EH (cell line): ENCODE measurements at regions not wholly inside any gene's neighbourhood (a gene's known extent, or its start where the extent isn't known, plus 50 kb on each side); places are given as distances from the start of the nearest gene placed in this dataset.
A peak's percentile ranks its signal among the peaks of the same experiment; 100 is the strongest.

Experiments used
- DNase-seq: peaks from one replicate; pipeline ENCODE4 v3.0.0-alpha.2; 2015; ENCODE audit warnings: low read depth

DNA sequence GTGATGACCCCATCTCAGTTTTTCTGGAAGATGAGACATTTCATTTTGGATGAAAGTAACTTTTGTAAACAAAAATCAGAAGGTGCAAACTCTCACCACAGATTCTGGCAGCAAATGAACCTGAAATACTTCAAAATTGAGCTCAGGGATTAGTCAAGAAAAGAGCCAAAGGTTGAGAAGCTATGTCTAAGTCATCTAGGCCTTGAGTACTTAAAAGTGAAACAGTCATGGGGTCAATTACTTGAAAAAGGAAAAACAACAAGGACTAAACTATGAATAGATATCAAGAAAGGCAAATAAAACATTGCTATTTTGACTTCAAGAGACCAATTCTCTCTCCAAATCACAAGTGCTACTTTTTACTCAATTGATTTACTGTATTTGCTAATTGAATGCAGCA, 285.1 kb downstream of the RBM43 start:
- DNase-seq = no peak

DNA sequence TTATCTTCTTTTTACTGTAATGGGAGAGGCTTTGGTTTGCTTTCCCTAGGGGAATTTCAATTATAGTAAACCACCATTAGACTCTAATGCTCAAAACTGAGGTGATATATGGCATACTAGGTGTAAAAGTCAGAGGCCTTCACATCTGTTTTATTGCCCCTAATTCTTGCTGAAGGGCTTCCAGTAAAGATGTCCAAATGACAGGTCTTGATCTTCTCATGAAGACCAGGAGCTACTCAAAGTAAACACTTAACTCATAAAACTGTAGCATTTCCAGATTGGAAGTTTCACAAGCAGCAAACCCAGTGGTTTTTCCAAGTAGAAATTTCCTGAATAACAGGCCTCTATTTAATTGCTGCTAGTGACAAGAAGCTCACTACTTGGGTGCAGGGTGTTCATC, 286.8 kb downstream of the RBM43 start:
- DNase-seq = no peak

DNA sequence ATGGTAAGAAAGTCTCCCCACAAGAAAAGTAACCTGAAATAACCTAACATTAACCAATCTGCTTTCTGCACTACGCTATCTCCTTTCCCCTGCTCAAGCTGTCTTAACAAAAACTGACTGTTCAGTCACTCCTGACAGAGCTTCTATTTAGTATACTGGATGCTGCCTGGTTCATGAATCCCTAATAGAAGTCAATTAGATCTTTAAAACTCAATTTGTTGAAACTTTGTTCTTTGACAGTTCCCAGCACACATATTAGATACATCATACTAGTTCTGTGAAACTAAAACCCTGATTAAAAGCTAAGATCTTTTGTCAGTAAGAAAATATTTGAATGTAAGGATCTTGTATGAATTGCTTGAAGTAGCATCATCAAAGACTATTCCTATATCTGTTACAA, 287.4 kb downstream of the RBM43 start:
- no peak for DNase-seq

DNA sequence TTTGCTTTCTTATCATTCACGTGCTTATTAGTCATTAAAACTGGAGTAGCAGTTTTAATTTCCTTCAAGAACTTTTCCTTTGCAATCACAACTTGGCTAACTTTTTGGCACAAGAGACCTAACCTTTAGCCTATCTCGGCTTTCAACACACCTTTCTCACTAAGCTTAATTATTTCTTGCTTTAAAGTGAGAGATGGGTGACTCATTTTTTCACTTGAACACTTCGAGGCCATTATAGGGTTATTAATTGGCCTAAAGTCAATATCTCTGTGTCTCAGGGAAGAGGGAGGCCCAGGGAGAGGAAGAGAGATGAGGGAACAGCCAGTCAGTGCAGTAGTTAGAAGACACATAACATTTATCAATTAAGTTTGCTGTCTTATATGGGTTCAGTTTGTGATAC, 289.8 kb downstream of the RBM43 start:
- no peak for DNase-seq

DNA sequence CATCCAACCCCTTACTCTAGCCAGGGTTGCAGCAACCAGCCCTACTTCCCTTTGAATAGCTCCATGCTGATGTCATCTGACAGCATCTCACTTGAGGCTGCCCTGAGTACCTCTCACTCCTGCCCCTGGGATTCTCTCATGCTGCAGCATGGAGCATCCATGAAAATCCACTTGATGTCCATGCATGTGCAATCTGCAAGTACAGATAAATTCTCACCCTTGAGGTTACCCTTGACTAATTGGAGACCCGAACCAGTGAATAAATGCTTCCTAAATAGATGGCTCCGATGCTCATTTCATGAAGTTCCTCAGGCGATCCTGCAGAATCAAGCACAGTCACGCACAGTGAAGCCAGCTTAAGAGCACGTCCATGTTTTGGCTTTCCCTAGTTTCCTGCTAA, 298.3 kb downstream of the RBM43 start:
- no peak for DNase-seq

DNA sequence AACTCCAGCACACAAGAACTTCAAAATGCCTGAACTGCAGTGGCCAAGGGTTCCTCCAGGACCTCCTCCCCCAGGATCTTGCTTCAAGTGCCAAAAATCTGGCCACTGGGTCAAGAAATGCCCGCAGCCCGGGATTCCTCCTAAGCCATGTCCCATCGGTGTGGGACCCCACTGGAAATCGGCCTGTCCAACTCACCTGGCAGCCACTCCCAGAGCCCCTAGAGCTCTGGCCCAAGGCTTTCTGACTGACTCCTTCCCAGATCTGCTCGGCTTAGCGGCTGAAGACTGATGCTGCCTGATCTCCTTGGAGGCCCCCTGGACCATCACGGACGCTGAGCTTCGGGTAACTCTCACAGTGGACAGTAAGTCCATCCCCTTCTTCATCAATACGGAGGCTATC, 306.4 kb downstream of the RBM43 start:
- DNase-seq = no peak

DNA sequence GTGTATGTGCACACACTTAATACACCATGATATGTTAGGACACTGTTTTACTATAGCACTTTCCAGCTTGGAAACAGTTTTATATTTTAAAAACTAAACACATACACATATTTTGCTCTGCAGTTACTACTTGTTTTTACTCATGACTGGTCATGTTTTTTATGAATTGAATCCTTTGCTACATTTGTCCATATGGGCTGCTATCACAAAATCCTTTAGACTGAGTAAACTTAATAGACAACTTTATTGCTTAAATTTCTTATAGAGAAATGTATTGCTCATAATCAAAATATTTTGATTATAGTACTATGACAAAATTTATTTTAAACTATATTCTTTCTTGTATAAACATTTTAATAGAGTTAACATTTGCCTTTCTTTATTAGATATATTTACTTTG, 314.8 kb downstream of the RBM43 start:
- DNase-seq = no peak

DNA sequence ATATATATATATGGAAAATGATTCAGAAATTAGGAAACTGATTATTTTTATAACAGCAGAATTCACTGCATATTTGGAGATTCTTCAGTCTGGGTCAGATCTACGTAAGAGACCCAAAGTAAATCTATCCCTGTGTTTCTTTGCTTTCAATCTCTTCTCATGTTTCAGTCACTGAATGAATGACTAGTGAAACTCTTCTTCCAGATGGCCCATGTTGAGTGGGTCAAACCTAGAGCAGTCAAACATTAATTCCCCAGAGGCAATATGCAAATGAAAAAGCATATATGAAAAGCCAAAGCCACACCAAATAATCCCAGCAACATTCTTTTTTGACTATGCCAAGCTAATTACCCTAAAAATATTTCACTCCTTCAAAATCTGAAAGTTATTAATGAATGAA, 317.3 kb downstream of the RBM43 start:
- no peak for DNase-seq

DNA sequence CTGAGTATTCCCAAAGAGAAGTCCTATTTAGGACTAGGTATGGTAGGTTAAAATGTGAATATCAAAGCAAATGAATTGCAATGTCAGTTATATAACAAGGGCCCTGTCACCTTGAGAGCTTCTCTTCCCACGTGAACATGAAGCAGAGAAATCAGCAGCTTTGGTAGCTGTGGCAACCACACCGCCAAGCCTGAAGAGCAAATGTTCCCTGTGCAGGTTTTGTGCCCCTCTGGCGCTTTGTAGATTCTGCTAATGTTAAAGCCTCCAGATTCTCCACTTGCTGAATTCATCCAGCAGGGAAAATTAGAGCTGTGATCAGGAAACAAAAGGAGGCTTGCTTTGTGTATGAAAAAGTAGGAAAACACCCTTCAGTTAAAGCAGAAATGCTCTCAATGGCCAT, 322.6 kb downstream of the RBM43 start:
- no peak for DNase-seq

DNA sequence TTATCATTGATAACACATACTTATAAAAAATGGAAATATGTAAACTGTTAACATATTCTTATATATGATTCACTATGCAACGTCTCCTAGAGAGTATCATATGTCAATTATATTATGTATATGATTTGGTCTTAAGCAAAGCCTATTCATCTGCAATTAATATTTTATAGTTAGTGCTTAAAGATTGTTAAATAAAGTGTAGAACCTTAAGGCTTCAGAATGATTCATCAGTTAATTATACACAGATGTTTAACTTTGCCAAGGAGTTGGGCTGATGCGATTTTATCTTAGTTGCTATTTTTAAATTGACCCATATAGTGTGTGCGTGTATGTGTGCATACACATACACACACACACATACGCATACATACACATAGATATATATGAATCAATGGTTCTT, 323.1 kb downstream of the RBM43 start:
- peak; percentile 73 for DNase-seq

DNA sequence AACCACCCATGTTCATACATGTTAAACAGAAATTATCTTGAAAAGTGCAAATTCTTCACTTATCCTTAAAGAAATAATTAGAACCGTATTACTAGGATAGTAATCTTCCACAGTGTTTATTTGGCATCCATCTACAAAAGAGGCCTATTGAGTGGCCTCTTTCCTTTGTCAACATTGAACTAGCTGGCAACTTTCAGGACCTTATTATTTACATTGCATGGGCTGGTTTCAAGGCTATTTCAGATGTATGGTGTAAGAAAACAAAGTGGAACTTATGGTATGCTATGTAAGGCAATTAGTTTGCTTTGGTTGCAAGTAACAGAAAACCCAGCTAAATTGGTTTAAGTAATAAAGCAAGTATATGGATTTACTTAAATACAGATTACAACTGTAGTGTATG, 324.6 kb downstream of the RBM43 start:
- DNase-seq = no peak

DNA sequence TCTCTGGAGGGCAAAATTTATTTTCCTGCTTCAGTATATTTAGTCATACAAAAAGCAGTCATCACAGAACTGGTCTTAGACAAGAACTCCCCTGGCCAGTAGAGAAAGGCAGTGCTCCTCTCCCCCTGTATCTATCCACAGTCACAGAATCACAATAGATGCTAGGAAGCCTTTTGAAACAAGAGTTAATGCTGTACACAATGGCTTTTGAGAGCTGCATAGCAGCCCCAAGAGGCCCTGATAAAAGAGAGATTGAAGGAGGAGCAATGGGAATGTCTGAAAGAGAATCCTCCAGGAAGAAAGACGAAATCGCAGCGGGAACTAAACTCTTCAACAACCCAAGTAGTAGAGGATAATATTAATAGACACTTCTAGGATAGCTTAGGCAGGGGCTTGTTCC, 330.2 kb downstream of the RBM43 start:
- DNase-seq = no peak

DNA sequence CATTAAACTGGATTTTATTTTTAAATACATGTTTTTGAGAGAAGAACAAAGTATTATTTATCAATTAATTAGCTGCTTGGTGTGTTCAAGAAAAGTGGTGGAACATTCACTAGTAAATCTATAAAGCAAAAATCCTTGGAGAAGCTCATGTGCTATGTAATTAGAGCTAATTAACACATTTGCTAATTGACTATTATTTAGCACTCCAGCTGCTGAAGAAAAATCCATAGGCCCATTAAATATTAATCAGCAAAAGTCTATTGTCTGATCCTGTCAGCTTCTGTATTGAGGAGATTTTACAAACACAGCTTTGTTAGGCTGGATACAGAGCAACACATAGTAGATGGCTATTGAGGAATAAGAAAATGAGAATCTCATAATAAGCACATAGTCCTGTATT, 336.1 kb downstream of the RBM43 start:
- no peak for DNase-seq

DNA sequence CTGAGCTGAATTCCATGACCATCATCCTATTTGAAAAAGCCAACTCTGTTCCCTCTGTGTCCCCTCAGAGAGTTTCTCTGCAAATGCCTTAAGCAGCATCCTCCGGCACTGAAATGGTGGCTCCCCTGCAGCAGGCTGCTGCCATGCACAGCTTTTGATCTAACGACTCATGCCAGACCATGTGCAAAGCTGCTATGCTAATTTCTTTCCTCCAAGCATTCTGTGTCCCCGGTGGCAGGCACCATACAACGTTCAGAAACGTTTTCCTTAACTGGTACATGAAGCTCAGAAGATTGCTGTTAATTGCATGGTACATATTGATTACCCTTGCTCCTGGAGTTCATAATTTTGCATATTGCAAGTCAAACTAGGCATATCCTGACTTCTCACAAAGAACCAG, 336.8 kb downstream of the RBM43 start:
- DNase-seq = no peak

DNA sequence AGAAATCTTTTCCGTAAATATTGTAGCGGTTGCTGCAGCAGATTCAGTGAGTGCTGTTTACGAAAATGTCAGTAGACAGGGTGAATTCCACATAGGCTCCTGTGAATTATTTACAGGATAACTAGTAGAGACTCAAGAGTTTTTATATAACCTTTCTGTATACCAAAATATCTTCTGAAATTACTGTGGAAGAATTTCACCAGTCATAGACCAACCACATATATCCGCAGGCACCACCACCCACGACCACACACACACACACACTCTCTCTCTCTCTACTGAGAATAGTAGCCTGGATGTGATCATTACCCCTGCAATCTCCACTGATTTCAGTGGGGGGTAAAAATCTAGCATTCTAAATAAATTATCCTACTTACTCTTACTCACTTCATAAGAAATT, 341.8 kb downstream of the RBM43 start:
- DNase-seq = peak; percentile 26

DNA sequence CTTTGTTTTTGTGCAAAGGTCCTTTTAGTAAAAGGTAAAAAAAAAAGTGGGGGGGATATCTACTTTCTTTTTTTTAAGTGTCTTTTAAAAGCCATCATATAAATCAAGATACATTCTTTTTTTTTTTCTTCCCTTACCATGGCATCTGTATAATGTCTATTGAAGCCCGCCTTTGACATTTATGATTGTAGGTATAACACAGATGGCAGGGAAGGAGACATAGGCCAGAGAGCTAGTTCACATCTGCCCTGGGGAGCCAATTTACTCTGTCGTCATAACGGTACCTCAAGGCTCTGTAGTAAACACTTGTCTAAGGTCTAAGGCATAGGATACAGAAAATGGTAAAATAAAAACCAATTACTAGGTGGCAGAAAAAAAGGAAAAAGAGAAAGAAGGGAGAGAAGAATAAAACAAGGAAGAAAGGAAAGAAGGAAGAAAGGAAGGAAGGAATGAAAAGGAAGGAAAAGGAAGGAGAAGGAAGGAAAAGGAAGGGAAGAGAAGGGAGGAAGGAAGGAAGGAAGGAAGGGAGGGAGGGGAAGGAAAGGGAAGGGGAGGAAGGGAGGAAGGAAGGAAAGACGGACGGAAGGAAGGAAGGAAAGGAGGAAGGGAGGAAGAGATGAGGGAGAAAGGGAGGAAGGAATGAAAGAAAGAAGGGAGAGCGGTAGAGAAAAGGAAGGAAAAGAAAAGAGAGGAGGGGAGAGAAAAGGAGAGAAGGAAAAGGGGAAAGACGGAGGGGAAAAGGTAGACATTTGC, 343.5 kb downstream of the RBM43 start:
- DNase-seq = no peak

DNA sequence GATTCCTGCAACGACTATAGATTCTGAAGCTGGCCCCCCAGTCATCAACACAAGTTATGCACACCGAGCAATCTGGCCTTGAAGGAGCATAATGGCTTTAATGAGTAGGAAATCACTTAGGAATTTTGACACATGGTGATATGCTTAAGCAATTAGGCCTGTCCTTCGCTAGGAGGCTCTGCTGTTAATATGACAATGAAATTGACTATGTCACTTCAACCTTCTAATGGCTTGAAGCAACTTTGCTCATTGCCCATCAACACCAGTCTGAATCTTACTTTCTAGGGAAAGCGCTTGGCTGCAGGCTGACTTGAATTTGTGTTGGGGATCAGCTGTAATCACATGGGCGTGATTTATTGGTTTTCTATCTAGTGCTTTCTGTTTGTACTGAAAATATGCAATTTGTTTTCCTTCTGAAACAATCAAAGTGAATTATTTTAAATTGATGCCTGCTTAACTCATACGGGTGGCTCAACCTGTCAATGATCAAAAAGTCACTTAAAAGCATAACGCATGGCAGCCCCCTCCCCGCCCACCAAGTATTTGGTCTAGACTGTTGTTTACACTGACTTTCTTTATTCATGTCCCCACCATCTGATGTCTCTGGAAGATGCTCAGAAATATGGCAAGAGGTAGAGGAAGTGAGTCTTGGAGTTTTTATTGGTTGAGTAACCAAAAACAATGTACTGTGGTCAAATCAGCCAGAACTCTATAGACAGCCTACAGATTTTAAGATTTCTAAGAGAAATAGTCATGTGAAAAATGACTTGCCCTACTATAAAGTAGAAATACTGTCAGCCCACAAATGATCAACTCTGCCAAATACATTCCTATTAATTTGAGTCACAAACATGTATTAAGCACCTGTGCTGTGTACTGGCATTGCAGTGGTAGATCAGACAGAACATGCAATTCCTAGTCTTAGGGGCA, 344.9 kb downstream of the RBM43 start:
- peak; percentile 48 for DNase-seq

DNA sequence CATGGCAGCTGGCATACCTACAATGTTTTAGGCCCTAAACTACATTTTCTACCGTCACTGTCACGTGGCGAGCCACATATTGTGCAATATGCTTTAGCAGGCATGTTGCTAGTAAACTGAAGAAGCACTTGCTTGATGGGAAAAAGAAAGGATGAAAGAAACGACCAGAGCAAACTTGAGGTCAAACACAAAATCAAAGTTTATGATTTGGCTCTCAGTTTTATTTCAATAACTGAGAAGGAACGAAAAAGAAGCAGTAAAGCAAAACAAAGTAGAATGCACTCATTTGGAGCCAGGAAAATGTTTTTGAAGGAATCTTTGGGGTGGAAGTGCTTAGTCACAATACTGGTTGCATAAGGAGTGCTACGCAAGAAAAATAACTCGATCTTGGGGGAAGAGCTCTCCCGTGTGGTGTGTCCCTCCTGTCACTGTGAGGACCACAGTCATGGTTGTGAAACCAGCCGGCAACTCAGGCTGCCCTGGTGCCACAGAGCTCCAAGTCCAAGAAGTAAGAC, 349.8 kb downstream of the RBM43 start:
- DNase-seq = peak; percentile 93

DNA sequence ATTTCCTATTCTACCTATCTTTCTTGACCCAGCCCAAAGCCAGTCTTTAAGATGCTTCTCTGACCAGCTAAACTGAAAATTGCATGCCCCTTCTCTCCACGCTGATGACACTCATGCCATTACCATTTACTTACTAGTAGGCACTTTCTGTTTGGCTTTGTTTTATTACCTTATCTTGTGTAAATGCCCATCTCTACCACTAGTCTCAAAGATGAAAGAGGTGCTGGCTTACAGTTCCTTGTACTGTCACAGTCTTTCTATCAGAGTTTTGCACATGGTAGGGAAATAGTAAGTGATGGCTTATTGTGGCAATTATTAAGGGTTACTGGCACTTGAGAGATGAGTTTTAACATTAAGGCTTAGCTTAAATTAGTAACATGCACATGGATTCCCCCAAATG, 352.1 kb downstream of the RBM43 start:
- no peak for DNase-seq

DNA sequence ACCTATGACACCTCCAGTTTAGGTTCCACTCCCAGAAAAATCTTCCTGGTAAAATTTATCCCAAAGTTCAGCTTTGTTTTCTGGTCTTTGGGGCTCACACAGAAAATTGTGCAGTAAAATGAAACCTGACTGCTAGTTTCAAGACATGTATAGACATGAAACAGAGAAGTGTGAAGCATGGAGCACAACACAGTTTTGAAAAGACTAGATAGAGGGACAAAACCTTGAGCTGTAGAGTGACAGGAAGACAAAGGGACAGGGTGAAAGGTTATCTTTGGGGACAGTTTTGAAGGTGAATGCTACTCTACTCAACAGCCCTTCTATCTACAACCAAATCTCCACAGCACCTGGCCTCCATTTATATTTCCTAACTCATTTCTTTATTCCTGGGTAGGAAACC, 352.6 kb downstream of the RBM43 start:
- DNase-seq = no peak

DNA sequence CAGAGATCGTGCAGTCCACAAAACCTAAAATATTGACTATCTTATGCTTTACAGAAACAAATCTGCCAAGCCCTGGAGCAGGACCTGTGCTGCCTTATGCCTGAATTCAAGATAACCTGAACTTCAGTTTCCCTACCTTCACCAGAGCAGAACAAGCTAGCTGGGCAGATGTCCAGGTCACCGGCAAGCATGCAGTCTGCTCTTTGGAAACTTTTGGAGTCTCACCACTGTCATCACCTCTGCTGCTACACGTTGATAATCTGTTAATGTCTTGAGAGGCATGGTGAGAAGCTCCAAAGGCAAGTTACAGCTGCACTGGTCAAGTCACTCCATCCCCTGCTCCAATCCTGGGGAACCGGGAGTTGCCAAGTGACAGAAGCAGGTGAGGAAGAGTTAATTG, 354.2 kb downstream of the RBM43 start:
- DNase-seq = no peak

DNA sequence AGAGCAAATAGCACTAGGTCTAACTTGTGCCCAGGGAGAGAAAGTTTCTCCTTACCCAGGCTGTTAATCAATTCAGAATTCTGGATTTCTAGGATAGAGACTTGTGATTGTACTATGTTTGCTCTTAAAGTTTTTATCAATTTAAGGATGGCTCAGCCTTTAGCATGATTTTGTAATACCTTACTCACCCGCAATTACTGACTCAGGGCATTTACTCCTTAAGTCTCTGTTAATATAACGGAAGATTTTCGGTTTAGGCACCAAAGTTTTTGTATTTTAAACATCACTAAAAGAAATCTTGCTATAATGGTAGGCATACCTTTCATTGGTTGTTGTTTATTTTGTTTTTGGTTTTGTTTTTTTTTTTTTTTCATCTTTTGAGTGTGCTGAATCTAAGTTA, 358.2 kb downstream of the RBM43 start:
- DNase-seq = no peak

DNA sequence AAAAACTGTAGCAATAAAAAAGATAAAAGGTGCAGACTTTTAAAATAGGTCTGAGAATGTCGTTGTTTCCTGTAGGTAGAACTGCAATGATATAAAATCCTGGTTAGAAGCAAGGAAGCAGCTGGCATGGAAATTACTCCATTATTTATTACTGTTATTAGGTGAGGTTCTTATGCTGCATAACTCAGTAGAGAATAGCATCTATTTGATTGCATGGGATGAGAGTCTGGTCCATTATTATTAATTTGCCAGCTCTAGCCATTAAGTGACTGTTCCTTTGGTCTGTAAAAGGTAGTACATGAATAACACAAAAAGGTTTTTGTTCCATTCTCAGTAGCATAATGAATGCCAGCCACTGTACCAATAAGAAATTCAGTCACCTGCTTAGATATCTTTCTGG, 358.6 kb downstream of the RBM43 start:
- no peak for DNase-seq
